ENCODE measurements at regions not wholly inside any gene's neighbourhood (a gene's known extent, or its start where the extent isn't known, plus 50 kb on each side); places are given as distances from the start of the nearest gene placed in this dataset.

- H2BK15ac ChIP-seq (ENCODE audit: low read depth, low read length) = no peak overlapping the region
- no peak overlapping the region for H4K91ac ChIP-seq (ENCODE audit: insufficient read length, low read depth, low read length)
- H3K4me1 Mint-ChIP-seq = peaks cover 23 to 32% of the 10 kb centered on the region in 2 experiments
These were observed 93.6 kb downstream of the MTNR1B start for GRCh38 chr11:93063086-93063485.

More at GRCh38 chr11:93063086-93063485, 93.6 kb downstream of the MTNR1B start:
- no peaks in the 10 kb centered on the region; the same call in none of the 2 replicates for H3K4me1 ChIP-seq (ENCODE audit: insufficient read depth, low read length)
- no peak overlapping the region for H3K4me2 ChIP-seq (ENCODE audit: insufficient read depth, insufficient read length, low read length)
- DNase-seq = no peak
- H2BK20ac ChIP-seq (ENCODE audit: low read depth, low read length, poor library complexity, severe bottlenecking) = no peak overlapping the region
- no peak overlapping the region for H2BK12ac ChIP-seq (ENCODE audit: insufficient read length, low read depth, low read length)
- no peaks in the 10 kb centered on the region for H3K27me3 ChIP-seq (ENCODE audit: insufficient read depth, low read length)
- Mint-ChIP-seq H3K27me3 (ENCODE audit: low read depth) (no peaks in the 10 kb centered on the region), H3K36me3 (ENCODE audit: insufficient read depth in 1 of 3, low read depth in 3 of 3) (peaks cover 0 to 16% (median 0%) of the 10 kb centered on the region in 3 experiments; a peak in 2 of 7 replicates), H3K9me3 (peaks cover 0 to 2% of the 10 kb centered on the region in 2 experiments; a peak in 3 of 5 replicates), H3K4me3 (no peak overlapping the region), H3K27ac (no peak overlapping the region)
- no peak overlapping the region for H2AK5ac ChIP-seq (ENCODE audit: insufficient read length, low read length)
- H3K56ac ChIP-seq (ENCODE audit: insufficient read length, low read depth, low read length) = no peak overlapping the region
- no peaks in the 10 kb centered on the region for H4K20me1 ChIP-seq (ENCODE audit: control insufficient read depth, insufficient read depth, insufficient read length)
- TF ChIP-seq, protein P1, sequence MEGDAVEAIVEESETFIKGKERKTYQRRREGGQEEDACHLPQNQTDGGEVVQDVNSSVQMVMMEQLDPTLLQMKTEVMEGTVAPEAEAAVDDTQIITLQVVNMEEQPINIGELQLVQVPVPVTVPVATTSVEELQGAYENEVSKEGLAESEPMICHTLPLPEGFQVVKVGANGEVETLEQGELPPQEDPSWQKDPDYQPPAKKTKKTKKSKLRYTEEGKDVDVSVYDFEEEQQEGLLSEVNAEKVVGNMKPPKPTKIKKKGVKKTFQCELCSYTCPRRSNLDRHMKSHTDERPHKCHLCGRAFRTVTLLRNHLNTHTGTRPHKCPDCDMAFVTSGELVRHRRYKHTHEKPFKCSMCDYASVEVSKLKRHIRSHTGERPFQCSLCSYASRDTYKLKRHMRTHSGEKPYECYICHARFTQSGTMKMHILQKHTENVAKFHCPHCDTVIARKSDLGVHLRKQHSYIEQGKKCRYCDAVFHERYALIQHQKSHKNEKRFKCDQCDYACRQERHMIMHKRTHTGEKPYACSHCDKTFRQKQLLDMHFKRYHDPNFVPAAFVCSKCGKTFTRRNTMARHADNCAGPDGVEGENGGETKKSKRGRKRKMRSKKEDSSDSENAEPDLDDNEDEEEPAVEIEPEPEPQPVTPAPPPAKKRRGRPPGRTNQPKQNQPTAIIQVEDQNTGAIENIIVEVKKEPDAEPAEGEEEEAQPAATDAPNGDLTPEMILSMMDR (conservative IDR thresholded peaks at IDR 0.05) = no peak
- no peak overlapping the region for H3K4ac ChIP-seq (ENCODE audit: low read depth, low read length)
- WGBS (ENCODE audit: extremely low coverage, insufficient read length, low lambda C conversion rate) = no CpG with 5 or more reads among the region's 1 CpG
- H3K14ac ChIP-seq (ENCODE audit: insufficient read depth, low read length) = no peak overlapping the region
- no peak overlapping the region for H2AFZ ChIP-seq (ENCODE audit: low read length)
- no peak overlapping the region for H4K5ac ChIP-seq (ENCODE audit: insufficient read length, low read depth, low read length)
- H3K9ac ChIP-seq (ENCODE audit: extremely low read depth, insufficient read length, low read length) = no peak overlapping the region
- no peaks in the 10 kb centered on the region for H3K23me2 ChIP-seq (ENCODE audit: insufficient read length, low read depth, low read length, poor library complexity, severe bottlenecking)
- no peak overlapping the region for H4K8ac ChIP-seq (replicated peaks; ENCODE audit: insufficient read length, low read depth, low read length)
- H3K9me3 ChIP-seq (ENCODE audit: control insufficient read depth, low read depth, low read length) = no peaks in the 10 kb centered on the region
- H2BK5ac ChIP-seq (ENCODE audit: insufficient read length, low read length) = no peak overlapping the region
- H3K27ac ChIP-seq (ENCODE audit: insufficient read length, low read depth, low read length) = no peak overlapping the region
- no peak overlapping the region for H3T11ph ChIP-seq (ENCODE audit: low read length)
- no peaks in the 10 kb centered on the region for H3K79me1 ChIP-seq (ENCODE audit: insufficient read depth, low read depth, low read length, poor library complexity, severe bottlenecking)
- H3K18ac ChIP-seq (ENCODE audit: insufficient read length, low read depth, low read length) = no peak overlapping the region
- H3K23ac ChIP-seq (ENCODE audit: insufficient read length, low read depth, low read length) = no peak overlapping the region
- no peak overlapping the region for H2BK120ac ChIP-seq (ENCODE audit: low read depth, low read length, poor library complexity, severe bottlenecking)
- H3K79me2 ChIP-seq (ENCODE audit: insufficient read depth, low read length) = no peaks in the 10 kb centered on the region
